NCI-H2081 treated with DMSO at 0.1 percent for 48 hours (cell line): ENCODE measurements at regions not wholly inside any gene's neighbourhood (a gene's known extent, or its start where the extent isn't known, plus 50 kb on each side); places are given as distances from the start of the nearest gene placed in this dataset.
"Not testable (repeated sequence)": the region's sequence is repeated elsewhere in the genome, so short reads cannot be mapped to it uniquely, and the experiment has no call there.

Experiments used
- DNase-seq: peaks from one replicate; lab custom pipeline; 2025; lab: John Stamatoyannopoulos, UW

- no peak for DNase-seq
Observed at GRCh38 chr3:4222574-4223175, 80.5 kb upstream of the SETMAR start.

DNA sequence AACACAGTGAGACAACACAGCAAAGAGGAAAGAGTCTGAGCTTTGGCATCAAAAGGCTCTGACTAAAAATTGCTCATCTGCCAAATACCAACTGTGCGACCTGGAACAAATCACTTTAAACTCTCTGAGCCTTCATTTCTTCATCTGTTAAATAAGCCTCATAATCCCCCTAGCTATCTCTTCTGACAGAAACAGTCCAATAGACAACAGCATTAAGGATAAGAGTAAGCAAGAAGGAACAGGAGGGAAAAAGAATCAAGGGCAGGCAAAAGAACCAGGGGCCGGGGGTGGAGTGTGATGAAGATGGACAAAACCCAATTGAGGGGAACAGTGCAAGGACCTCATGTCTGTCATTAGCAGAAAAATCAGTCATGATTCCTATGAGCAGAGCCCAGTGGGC, 79.4 kb upstream of the SETMAR start:
- DNase-seq, result no peak

GRCh38 chr3:4224331-4224730, 78.8 kb upstream of the SETMAR start:
- DNase-seq, result no peak

- no peak for DNase-seq
Observed at GRCh38 chr3:4225005-4225471, 78.1 kb upstream of the SETMAR start.

DNA sequence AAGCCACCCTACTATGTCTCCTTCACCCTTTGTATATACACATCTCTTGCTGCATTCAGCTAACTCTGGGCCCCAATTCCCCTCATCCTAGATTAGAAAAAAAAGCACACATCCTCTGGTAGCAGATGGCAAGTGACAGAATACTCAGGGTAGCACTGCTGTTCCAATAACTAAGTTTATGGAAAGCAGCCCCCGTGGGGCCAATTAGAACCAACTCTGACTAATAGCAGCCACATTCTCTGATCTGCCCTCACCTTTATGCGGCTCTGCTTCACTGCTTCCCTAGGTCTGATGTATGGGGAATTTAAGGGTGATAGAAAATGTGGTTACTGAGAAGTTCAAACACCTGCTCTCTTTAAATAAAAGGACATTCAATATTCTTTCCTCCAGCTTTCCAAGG, 74.9 kb upstream of the SETMAR start:
- DNase-seq, result no peak

- no peak for DNase-seq
Observed at GRCh38 chr3:4231041-4231440, 72.1 kb upstream of the SETMAR start.

GRCh38 chr3:4232798-4233197, 70.4 kb upstream of the SETMAR start:
- DNase-seq, result no peak

- DNase-seq, result no peak
Observed at GRCh38 chr3:4233488-4233887, 69.7 kb upstream of the SETMAR start.

- DNase-seq, result no peak
Observed at GRCh38 chr3:4234889-4235288, 68.3 kb upstream of the SETMAR start.

DNA sequence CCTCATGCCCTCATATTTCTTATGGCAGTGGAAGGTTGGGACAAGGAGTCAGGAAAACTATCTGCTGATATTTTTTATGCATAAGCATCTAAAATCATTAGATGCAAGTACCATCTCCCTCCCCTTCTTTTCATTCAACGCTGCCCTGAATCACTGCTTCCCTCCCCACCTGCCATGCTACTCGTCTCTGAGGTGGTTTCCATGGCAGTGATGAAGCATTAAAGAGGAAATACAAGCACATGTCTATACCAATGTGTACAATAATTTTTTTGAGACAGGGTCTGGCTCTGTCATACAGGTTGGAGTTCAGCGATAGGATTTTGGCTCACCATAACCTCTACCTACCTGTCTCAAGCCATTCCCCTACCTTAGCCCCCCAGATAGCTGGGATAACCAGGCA, 67.5 kb upstream of the SETMAR start:
- DNase-seq, result no peak

DNA sequence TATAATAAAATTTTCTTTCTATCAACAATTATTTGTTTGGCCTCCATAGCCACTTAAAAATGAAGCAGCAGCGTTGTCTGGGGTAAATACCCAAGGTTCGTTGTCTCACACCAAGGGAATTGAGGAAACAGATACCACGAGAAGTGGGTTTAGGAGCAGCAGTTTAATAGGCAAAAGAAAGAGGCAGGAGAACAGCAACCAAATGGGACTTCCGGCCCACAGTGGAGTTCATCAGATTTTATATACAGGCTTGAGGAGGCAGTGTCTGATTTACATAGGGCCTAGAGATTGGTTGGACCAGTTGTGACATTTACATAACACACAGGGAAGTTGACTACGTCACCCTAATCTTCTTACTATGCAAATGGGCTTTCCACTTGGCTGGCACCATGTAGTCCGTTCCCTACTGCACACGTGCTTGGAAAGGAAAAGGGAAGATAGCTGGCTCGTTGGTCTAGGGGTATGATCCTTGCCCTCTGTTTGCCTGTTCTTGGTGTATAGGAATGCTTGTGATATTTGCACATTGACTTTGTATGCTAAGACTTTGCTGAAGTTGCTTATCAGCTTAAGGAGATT, 61.5 kb upstream of the SETMAR start:
- no peak for DNase-seq

DNA sequence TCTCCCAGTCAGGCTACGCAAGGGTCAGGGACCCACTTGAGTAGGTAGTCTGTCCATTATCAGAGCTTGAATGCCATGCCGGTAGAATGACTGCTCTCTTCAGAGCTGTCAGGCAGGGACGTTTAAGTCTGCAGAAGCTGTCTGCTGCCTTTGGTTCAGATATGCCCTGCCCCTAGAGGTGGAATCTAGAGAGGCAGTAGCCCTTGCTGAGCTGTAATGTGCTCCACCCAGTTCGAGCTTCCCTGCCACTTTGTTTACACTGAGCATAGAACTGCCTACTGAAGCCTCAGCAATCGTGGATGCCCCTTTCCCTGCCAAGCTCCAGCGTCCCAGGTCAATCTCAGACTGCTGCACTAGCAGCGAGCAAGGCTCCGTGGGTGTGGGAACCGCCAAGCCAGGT, 57.5 kb upstream of the SETMAR start:
- DNase-seq, result no peak

DNA sequence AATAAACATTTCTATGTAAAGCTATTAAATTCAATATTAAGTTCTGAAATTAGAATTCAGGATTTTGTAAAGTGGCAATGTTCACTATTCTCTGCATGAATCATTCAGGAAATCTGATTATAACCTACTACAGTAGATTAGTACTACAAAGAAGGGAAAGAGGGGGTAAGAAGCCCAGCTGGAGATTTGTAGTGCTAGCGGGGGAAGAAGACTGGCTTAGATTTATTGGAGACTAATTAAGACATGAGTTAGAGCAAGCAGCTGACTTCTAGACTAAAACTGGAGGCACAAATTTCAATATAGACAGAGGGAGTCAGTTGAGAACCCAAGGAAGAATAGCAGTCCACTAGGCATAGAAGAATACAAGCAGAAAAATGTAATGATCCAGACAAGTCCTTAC, 55.8 kb upstream of the SETMAR start:
- no peak for DNase-seq

GRCh38 chr3:4250064-4250463, 53.1 kb upstream of the SETMAR start:
- no peak for DNase-seq

GRCh38 chr3:4251412-4251811, 51.8 kb upstream of the SETMAR start:
- no peak for DNase-seq

DNA sequence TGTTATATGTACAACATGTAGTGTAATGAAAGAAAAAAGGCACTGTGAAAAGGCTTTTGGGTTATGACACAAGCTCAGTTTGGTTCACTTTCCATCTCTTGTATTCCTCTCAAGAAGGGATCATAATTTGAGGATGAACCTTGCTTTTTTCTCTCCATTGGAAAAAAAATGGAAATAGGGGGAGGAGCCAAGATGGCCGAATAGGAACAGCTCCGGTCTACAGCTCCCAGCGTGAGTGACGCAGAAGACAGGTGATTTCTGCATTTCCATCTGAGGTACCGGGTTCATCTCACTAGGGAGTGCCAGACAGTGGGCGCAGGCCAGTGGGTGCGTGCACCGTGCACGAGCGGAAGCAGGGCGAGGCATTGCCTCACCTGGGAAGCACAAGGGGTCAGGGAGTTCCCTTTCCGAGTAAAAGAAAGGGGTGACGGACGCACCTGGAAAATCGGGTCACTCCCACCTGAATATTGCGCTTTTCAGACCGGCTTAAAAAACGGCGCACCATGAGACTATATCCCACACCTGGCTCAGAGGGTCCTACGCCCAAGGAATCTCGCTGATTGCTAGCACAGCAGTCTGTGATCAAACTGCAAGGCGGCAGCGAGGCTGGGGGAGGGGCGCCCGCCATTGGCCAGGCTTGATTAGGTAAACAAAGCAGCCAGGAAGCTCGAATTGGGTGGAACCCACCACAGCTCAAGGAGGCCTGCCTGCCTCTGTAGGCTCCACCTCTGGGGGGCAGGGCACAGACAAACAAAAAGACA, 49.9 kb upstream of the SETMAR start:
- DNase-seq, result not testable (repeated sequence)
